Caco-2 (cell line): ENCODE measurements at regions not wholly inside any gene's neighbourhood (a gene's known extent, or its start where the extent isn't known, plus 50 kb on each side); places are given as distances from the start of the nearest gene placed in this dataset.

Source experiments
- BruUV-seq: library from RNA; stranded (reverse); fragments of 400-500 nt; replicated peaks from 2 replicates; lab custom pipeline; 2021; lab: Mats Ljungman, UMichigan
- CTCF ChIA-PET: fragments of 300-600 bp; sonication (Branson Sonifier 250); formaldehyde crosslinking; loops from one replicate; lab custom pipeline; 2022; ENCODE audit warnings: antibody characterized with exemption; lab: Charles Lee
- POLR2A ChIA-PET: fragments of 300-600 bp; sonication (Branson Sonifier 250); formaldehyde crosslinking; loops from one replicate; lab custom pipeline; 2022; ENCODE audit warnings: antibody characterized with exemption; lab: Charles Lee
- DNase-seq, 2 experiments: peaks; one replicate each; pipeline versions ENCODE4 v3.0.0 to v3.0.0-alpha.2; 2020 to 2022
- H3K27me3 ChIP-seq: replicated peaks from 2 replicates; pipeline ENCODE4 v1.6.0; 2011; ENCODE audit warnings: low read length; ENCODE audit not compliant: control insufficient read depth, insufficient read depth
- H3K36me3 ChIP-seq: 2 replicates; pipeline ENCODE4 v1.5.1; 2011; ENCODE audit warnings: low read length; ENCODE audit not compliant: control insufficient read depth, insufficient read depth
- H3K4me1 ChIP-seq: fragments of 250-450 bp; sonication (Bioruptor Pico); 2 replicates; pipeline ENCODE4 v1.5.1; 2020; ENCODE audit warnings: mild to moderate bottlenecking
- H3K4me3 ChIP-seq: 2 replicates; pipeline ENCODE4 v1.5.1; 2011; ENCODE audit warnings: low read depth, mild to moderate bottlenecking, control low read depth, low read length
- H3K9me3 ChIP-seq: fragments of 250-450 bp; sonication (Bioruptor Pico); 2 replicates; pipeline ENCODE4 v1.5.1; 2020; ENCODE audit warnings: mild to moderate bottlenecking, moderate library complexity
- H3K27ac Mint-ChIP-seq: one replicate; pipeline ENCODE4 v1.8.0; 2022; ENCODE audit warnings: mixed read lengths; ENCODE audit not compliant: unreplicated experiment
- H3K27me3 Mint-ChIP-seq: one replicate; pipeline ENCODE4 v1.8.0; 2022; ENCODE audit warnings: mixed read lengths; ENCODE audit not compliant: insufficient read depth, unreplicated experiment
- H3K36me3 Mint-ChIP-seq: one replicate; pipeline ENCODE4 v1.8.0; 2022; ENCODE audit warnings: mild to moderate bottlenecking, mixed read lengths; ENCODE audit not compliant: insufficient read depth, unreplicated experiment
- H3K4me1 Mint-ChIP-seq: one replicate; pipeline ENCODE4 v1.8.0; 2022; ENCODE audit warnings: low read depth, mixed read lengths; ENCODE audit not compliant: unreplicated experiment
- H3K4me3 Mint-ChIP-seq: one replicate; pipeline ENCODE4 v1.8.0; 2022; ENCODE audit warnings: mild to moderate bottlenecking, moderate library complexity, mixed read lengths; ENCODE audit not compliant: unreplicated experiment
- H3K9me3 Mint-ChIP-seq: one replicate; pipeline ENCODE4 v1.8.0; 2022; ENCODE audit warnings: mixed read lengths; ENCODE audit not compliant: unreplicated experiment
- intact Hi-C: fragments of 100-400 bp; cut with micrococcal nuclease; formaldehyde crosslinking; loops from one replicate; pipeline ENCODE4 v1.10.0; 2022; ENCODE audit not compliant: unreplicated experiment
- TF ChIP-seq, protein P1 (sequence below), 2 experiments: fragments of 200-600 bp in 1 of 2; IDR thresholded peaks; 1 replicate in 1 of 2; 2 replicates in 1 of 2; pipeline versions ENCODE4 v1.5.1 to v1.8.0; 2011 to 2022; ENCODE audit warnings: antibody characterized with exemption in 1 of 2, control low read depth in 1 of 2, inconsistent platforms in 1 of 2, low read depth in 1 of 2, low read length in 1 of 2, mild to moderate bottlenecking in 1 of 2, moderate library complexity in 1 of 2; ENCODE audit not compliant: insufficient read depth in 1 of 2, severe bottlenecking in 1 of 2, unreplicated experiment in 1 of 2

DNA sequence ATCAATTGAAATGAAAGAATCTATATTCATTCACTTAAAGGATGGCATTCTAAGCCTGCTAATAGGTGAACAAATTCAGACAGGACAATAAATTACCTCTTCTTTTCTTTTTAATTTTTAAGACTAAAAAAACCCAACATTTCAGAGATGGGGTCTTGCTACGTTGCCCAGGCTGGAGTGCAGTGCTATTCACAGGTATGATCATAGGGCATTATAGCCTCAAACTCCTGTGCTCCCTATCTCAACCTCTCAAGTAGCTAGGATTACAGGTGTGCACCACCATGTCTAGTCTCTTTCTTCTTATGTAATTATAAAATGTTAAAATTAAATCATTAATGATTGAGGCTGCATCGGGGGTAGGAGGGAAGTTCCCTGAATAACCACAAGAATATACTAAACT lies 52.5 kb upstream of the PDLIM5 start:
- Mint-ChIP-seq H3K9me3 (no peaks in the 10 kb centered on the region), H3K36me3 (no peaks in the 10 kb centered on the region), H3K27me3 (no peaks in the 10 kb centered on the region), H3K27ac (no peak overlapping the region), H3K4me3 (no peak overlapping the region), H3K4me1 (no peaks in the 10 kb centered on the region)
- intact Hi-C loops: loop anchor here (10.0 kb wide), 1 partner anchor 604 kb away; no protein-coding TSS in a partner anchor
- no peak for DNase-seq
- peaks cover 10% of the 10 kb centered on the region for H3K4me1 ChIP-seq
- TF ChIP-seq, protein P1, sequence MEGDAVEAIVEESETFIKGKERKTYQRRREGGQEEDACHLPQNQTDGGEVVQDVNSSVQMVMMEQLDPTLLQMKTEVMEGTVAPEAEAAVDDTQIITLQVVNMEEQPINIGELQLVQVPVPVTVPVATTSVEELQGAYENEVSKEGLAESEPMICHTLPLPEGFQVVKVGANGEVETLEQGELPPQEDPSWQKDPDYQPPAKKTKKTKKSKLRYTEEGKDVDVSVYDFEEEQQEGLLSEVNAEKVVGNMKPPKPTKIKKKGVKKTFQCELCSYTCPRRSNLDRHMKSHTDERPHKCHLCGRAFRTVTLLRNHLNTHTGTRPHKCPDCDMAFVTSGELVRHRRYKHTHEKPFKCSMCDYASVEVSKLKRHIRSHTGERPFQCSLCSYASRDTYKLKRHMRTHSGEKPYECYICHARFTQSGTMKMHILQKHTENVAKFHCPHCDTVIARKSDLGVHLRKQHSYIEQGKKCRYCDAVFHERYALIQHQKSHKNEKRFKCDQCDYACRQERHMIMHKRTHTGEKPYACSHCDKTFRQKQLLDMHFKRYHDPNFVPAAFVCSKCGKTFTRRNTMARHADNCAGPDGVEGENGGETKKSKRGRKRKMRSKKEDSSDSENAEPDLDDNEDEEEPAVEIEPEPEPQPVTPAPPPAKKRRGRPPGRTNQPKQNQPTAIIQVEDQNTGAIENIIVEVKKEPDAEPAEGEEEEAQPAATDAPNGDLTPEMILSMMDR (IDR thresholded peaks at IDR 0.05; ENCODE audit: insufficient read depth in 1 of 2, low read depth in 1 of 2, low read length in 1 of 2, severe bottlenecking in 1 of 2, unreplicated experiment in 1 of 2): no peak
- H3K36me3 ChIP-seq: no peaks in the 10 kb centered on the region
- BruUV-seq: no TSS peak
- ChIA-PET CTCF (no interaction called here), POLR2A (no interaction called here)
- H3K27me3 ChIP-seq: no peaks in the 10 kb centered on the region
- no peak overlapping the region for H3K4me3 ChIP-seq
- no peaks in the 10 kb centered on the region for H3K9me3 ChIP-seq

DNA sequence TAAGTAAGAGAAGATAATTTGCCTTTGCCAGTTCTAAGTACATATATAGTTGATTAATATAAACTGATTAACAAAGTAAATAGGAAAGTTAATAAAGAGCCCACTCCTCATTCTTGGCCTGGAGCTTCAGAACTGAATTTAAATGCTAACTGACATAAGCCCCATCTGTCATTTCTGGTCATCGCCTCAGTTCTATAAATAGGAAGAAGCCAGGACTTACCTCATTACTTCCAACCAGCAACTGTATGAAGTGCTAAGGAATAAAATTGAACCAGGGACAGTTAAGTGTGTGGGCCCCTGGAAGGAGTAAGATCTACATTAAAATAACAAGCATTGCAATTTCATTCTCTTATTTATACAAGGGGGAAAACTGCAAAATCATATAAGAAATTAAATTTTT lies 52.0 kb upstream of the PDLIM5 start:
- H3K36me3 Mint-ChIP-seq: no peaks in the 10 kb centered on the region
- H3K27ac Mint-ChIP-seq: no peak overlapping the region
- DNase-seq: no peak
- no peaks in the 10 kb centered on the region for H3K27me3 Mint-ChIP-seq
- H3K9me3 ChIP-seq: no peaks in the 10 kb centered on the region
- intact Hi-C loops: loop anchor here (10.0 kb wide), 1 partner anchor 605 kb away; no protein-coding TSS in a partner anchor
- H3K4me3 Mint-ChIP-seq: no peak overlapping the region
- H3K9me3 Mint-ChIP-seq: no peaks in the 10 kb centered on the region
- no TSS peak for BruUV-seq
- no peaks in the 10 kb centered on the region for H3K36me3 ChIP-seq
- POLR2A ChIA-PET: no interaction called here
- CTCF ChIA-PET: no interaction called here
- no peaks in the 10 kb centered on the region for H3K27me3 ChIP-seq
- H3K4me1 Mint-ChIP-seq: no peaks in the 10 kb centered on the region
- H3K4me3 ChIP-seq: no peak overlapping the region
- peaks cover 10% of the 10 kb centered on the region for H3K4me1 ChIP-seq
- TF ChIP-seq, protein P1 (IDR thresholded peaks at IDR 0.05; ENCODE audit: insufficient read depth in 1 of 2, low read depth in 1 of 2, low read length in 1 of 2, severe bottlenecking in 1 of 2, unreplicated experiment in 1 of 2): no peak

DNA sequence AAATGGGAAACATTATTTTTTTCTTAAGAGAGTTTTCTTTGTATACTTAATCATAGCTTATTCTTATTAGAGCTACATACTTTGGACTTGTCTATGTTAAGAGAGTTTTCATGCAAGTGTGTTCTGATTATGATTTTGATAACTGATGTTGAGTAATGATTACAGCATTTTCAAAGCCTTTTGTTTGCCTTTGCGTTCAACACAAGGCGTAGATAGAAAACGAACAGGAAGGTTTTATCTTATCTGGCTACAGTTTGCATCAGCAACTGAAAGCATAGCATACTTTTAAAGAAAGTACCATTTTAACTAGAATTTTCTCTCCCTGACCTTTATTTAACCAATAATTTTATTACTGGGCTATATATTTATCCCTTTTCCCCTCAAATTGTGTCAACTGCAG lies 51.6 kb upstream of the PDLIM5 start:
- H3K4me1 ChIP-seq: peaks cover 10% of the 10 kb centered on the region
- H3K4me3 ChIP-seq: no peak overlapping the region
- Mint-ChIP-seq H3K9me3 (no peaks in the 10 kb centered on the region), H3K27me3 (no peaks in the 10 kb centered on the region), H3K36me3 (no peaks in the 10 kb centered on the region), H3K4me1 (no peaks in the 10 kb centered on the region), H3K27ac (no peak overlapping the region), H3K4me3 (no peak overlapping the region)
- no TSS peak for BruUV-seq
- H3K27me3 ChIP-seq: no peaks in the 10 kb centered on the region
- intact Hi-C loops: no loop called here
- no peaks in the 10 kb centered on the region for H3K9me3 ChIP-seq
- POLR2A ChIA-PET: no interaction called here
- CTCF ChIA-PET: no interaction called here
- no peaks in the 10 kb centered on the region for H3K36me3 ChIP-seq
- no peak for DNase-seq
- TF ChIP-seq, protein P1 (IDR thresholded peaks at IDR 0.05; ENCODE audit: insufficient read depth in 1 of 2, low read depth in 1 of 2, low read length in 1 of 2, severe bottlenecking in 1 of 2, unreplicated experiment in 1 of 2): no peak
